Natural killer cell treated with Interleukin-12 subunit alpha and Interleukin-12 subunit beta and Interleukin-15 and Interleukin-18, amount 100 ng/mL, for 72 hours (primary cell): ENCODE measurements at regions not wholly inside any gene's neighbourhood (a gene's known extent, or its start where the extent isn't known, plus 50 kb on each side); places are given as distances from the start of the nearest gene placed in this dataset.

Experiments used
- ATAC-seq, 2 donors: fragments of 150-1000 bp; cut with Tn5 transposase in 1 of 2; sonication (Bioruptor Pico), chemical (Tn5 transposase) in 1 of 2; 2 replicates each; pipeline ENCODE4 v1.10.0; 2021
- DNase-seq: peaks from one replicate; pipeline ENCODE4 v3.0.0; 2022; ENCODE audit warnings: low spot score
- H3K27ac Mint-ChIP-seq, 2 donors: 1 replicate in 1 of 2; 2 replicates in 1 of 2; pipeline ENCODE4 v1.8.0; 2022; ENCODE audit warnings: mixed read lengths in 2 of 2, mild to moderate bottlenecking in 1 of 2, moderate library complexity in 1 of 2
- H3K27me3 Mint-ChIP-seq, 2 donors: 1 replicate in 1 of 2; 2 replicates in 1 of 2; pipeline ENCODE4 v1.8.0; 2022; ENCODE audit warnings: mixed read lengths in 2 of 2
- H3K36me3 Mint-ChIP-seq: one replicate; pipeline ENCODE4 v1.8.0; 2022; ENCODE audit warnings: mixed read lengths
- H3K4me1 Mint-ChIP-seq, 2 donors: 1 replicate in 1 of 2; 2 replicates in 1 of 2; pipeline ENCODE4 v1.8.0; 2022; ENCODE audit warnings: low read depth in 2 of 2, mixed read lengths in 2 of 2, mild to moderate bottlenecking in 1 of 2
- H3K4me3 Mint-ChIP-seq: one replicate; pipeline ENCODE4 v1.8.0; 2022; ENCODE audit warnings: mixed read lengths
- H3K9me3 Mint-ChIP-seq: 2 replicates; pipeline ENCODE4 v1.8.0; 2022; ENCODE audit warnings: mixed read lengths

GRCh38 chr2:145860083-145860482, 1340.2 kb upstream of the ZEB2 start:
- ATAC-seq = no peak
- no peak for DNase-seq
- Mint-ChIP-seq H3K4me1 (no peaks in the 10 kb centered on the region), H3K27ac (no peak overlapping the region), H3K36me3 (no peaks in the 10 kb centered on the region), H3K9me3 (peaks cover 13% of the 10 kb centered on the region), H3K4me3 (no peak overlapping the region), H3K27me3 (no peaks in the 10 kb centered on the region)

GRCh38 chr2:145855142-145855541, 1335.2 kb upstream of the ZEB2 start:
- ATAC-seq (no peak), DNase-seq (no peak)
- Mint-ChIP-seq H3K27ac (no peak overlapping the region), H3K36me3 (no peaks in the 10 kb centered on the region), H3K4me3 (no peak overlapping the region), H3K9me3 (peaks cover 9% of the 10 kb centered on the region), H3K4me1 (no peaks in the 10 kb centered on the region), H3K27me3 (no peaks in the 10 kb centered on the region)

- ATAC-seq = no peak
- Mint-ChIP-seq H3K9me3 (peaks cover 9% of the 10 kb centered on the region), H3K4me3 (no peak overlapping the region), H3K36me3 (no peaks in the 10 kb centered on the region), H3K27ac (no peak overlapping the region), H3K27me3 (no peaks in the 10 kb centered on the region), H3K4me1 (no peaks in the 10 kb centered on the region)
- no peak for DNase-seq
Measured at GRCh38 chr2:145854039-145854755, 1334.3 kb upstream of the ZEB2 start.

- H3K36me3 Mint-ChIP-seq = no peaks in the 10 kb centered on the region
- H3K4me3 Mint-ChIP-seq = no peak overlapping the region
- H3K4me1 Mint-ChIP-seq = no peaks in the 10 kb centered on the region
- ATAC-seq = no peak
- H3K27me3 Mint-ChIP-seq = no peaks in the 10 kb centered on the region
- no peak overlapping the region for H3K27ac Mint-ChIP-seq
- H3K9me3 Mint-ChIP-seq = peaks cover 5% of the 10 kb centered on the region
- no peak for DNase-seq
Measured at GRCh38 chr2:145851730-145852129, 1331.8 kb upstream of the ZEB2 start.

GRCh38 chr2:145849466-145849865, 1329.5 kb upstream of the ZEB2 start:
- DNase-seq (no peak), ATAC-seq (no peak)
- Mint-ChIP-seq H3K27ac (no peak overlapping the region), H3K4me1 (no peaks in the 10 kb centered on the region), H3K36me3 (no peaks in the 10 kb centered on the region), H3K9me3 (no peaks in the 10 kb centered on the region), H3K4me3 (no peak overlapping the region), H3K27me3 (no peaks in the 10 kb centered on the region)

GRCh38 chr2:145846982-145847381, 1327.1 kb upstream of the ZEB2 start:
- no peaks in the 10 kb centered on the region for H3K36me3 Mint-ChIP-seq
- DNase-seq = no peak
- no peak for ATAC-seq
- H3K27me3 Mint-ChIP-seq = no peaks in the 10 kb centered on the region
- H3K27ac Mint-ChIP-seq = no peak overlapping the region
- no peak overlapping the region for H3K4me3 Mint-ChIP-seq
- H3K9me3 Mint-ChIP-seq = no peaks in the 10 kb centered on the region
- H3K4me1 Mint-ChIP-seq = no peaks in the 10 kb centered on the region

- no peak overlapping the region for H3K4me3 Mint-ChIP-seq
- ATAC-seq (no peak), DNase-seq (no peak)
- no peaks in the 10 kb centered on the region for H3K36me3 Mint-ChIP-seq
- no peaks in the 10 kb centered on the region for H3K27me3 Mint-ChIP-seq
- H3K4me1 Mint-ChIP-seq = no peaks in the 10 kb centered on the region
- H3K9me3 Mint-ChIP-seq = peaks cover 2% of the 10 kb centered on the region
- no peak overlapping the region for H3K27ac Mint-ChIP-seq
Measured at GRCh38 chr2:145845923-145846322, 1326.0 kb upstream of the ZEB2 start.

- no peak overlapping the region for H3K27ac Mint-ChIP-seq
- no peaks in the 10 kb centered on the region for H3K27me3 Mint-ChIP-seq
- ATAC-seq (no peak), DNase-seq (no peak)
- no peaks in the 10 kb centered on the region for H3K36me3 Mint-ChIP-seq
- no peaks in the 10 kb centered on the region for H3K4me1 Mint-ChIP-seq
- peaks cover 2% of the 10 kb centered on the region for H3K9me3 Mint-ChIP-seq
- H3K4me3 Mint-ChIP-seq = no peak overlapping the region
Measured at GRCh38 chr2:145845207-145845894, 1325.4 kb upstream of the ZEB2 start.

- no peaks in the 10 kb centered on the region for H3K4me1 Mint-ChIP-seq
- H3K9me3 Mint-ChIP-seq = peaks cover 2% of the 10 kb centered on the region
- no peaks in the 10 kb centered on the region for H3K27me3 Mint-ChIP-seq
- no peak overlapping the region for H3K4me3 Mint-ChIP-seq
- no peak for ATAC-seq
- DNase-seq = no peak
- H3K36me3 Mint-ChIP-seq = no peaks in the 10 kb centered on the region
- H3K27ac Mint-ChIP-seq = no peak overlapping the region
Measured at GRCh38 chr2:145841973-145842372, 1322.1 kb upstream of the ZEB2 start.

- Mint-ChIP-seq H3K27me3 (no peaks in the 10 kb centered on the region), H3K36me3 (no peaks in the 10 kb centered on the region), H3K9me3 (peaks cover 2% of the 10 kb centered on the region), H3K27ac (no peak overlapping the region), H3K4me1 (no peaks in the 10 kb centered on the region), H3K4me3 (no peak overlapping the region)
- DNase-seq (no peak), ATAC-seq (no peak)
Measured at GRCh38 chr2:145836986-145837385, 1317.1 kb upstream of the ZEB2 start.

- no peaks in the 10 kb centered on the region for H3K9me3 Mint-ChIP-seq
- no peaks in the 10 kb centered on the region for H3K36me3 Mint-ChIP-seq
- no peak overlapping the region for H3K27ac Mint-ChIP-seq
- no peaks in the 10 kb centered on the region for H3K27me3 Mint-ChIP-seq
- no peak overlapping the region for H3K4me3 Mint-ChIP-seq
- ATAC-seq = no peak
- no peaks in the 10 kb centered on the region for H3K4me1 Mint-ChIP-seq
- no peak for DNase-seq
Measured at GRCh38 chr2:145835665-145836064, 1315.7 kb upstream of the ZEB2 start.

- DNase-seq = no peak
- Mint-ChIP-seq H3K4me1 (no peaks in the 10 kb centered on the region), H3K9me3 (peaks cover 3% of the 10 kb centered on the region), H3K36me3 (no peaks in the 10 kb centered on the region), H3K4me3 (no peak overlapping the region), H3K27me3 (peaks cover 3 to 11% of the 10 kb centered on the region in 2 donors), H3K27ac (no peak overlapping the region)
- ATAC-seq = no peak
Measured at GRCh38 chr2:145832681-145833080, 1312.8 kb upstream of the ZEB2 start.

GRCh38 chr2:145829931-145830330, 1310.0 kb upstream of the ZEB2 start:
- Mint-ChIP-seq H3K27me3 (peaks cover 3 to 18% of the 10 kb centered on the region in 2 donors), H3K27ac (no peak overlapping the region), H3K4me1 (no peaks in the 10 kb centered on the region), H3K4me3 (no peak overlapping the region), H3K9me3 (peaks cover 9% of the 10 kb centered on the region), H3K36me3 (no peaks in the 10 kb centered on the region)
- ATAC-seq (no peak), DNase-seq (no peak)

- no peaks in the 10 kb centered on the region for H3K4me1 Mint-ChIP-seq
- no peaks in the 10 kb centered on the region for H3K36me3 Mint-ChIP-seq
- peaks cover 3 to 27% of the 10 kb centered on the region in 2 donors for H3K27me3 Mint-ChIP-seq
- peaks cover 13% of the 10 kb centered on the region for H3K9me3 Mint-ChIP-seq
- no peak overlapping the region for H3K27ac Mint-ChIP-seq
- no peak for ATAC-seq
- no peak for DNase-seq
- no peak overlapping the region for H3K4me3 Mint-ChIP-seq
Measured at GRCh38 chr2:145827235-145827634, 1307.3 kb upstream of the ZEB2 start.
